Lung (tissue), 11 donors: ENCODE measurements at regions not wholly inside any gene's neighbourhood (a gene's known extent, or its start where the extent isn't known, plus 50 kb on each side); places are given as distances from the start of the nearest gene placed in this dataset.

Source experiments
- ATAC-seq: fragments of 200-7000 bp; cut with Tn5 transposase; one replicate; pipeline ENCODE4 v1.9.1; 2020; ENCODE audit warnings: moderate number of reproducible peaks; ENCODE audit not compliant: insufficient read depth, low FRiP score
- DNase-seq, 3 donors: peaks; one replicate each; pipeline ENCODE4 v3.0.0-alpha.2; 2013 to 2017
- H3K27ac ChIP-seq, 2 donors: one replicate each; pipeline ENCODE4 v1.5.1; 2013; ENCODE audit warnings: mild to moderate bottlenecking in 2 of 2, moderate library complexity in 2 of 2, control low read depth in 1 of 2, inconsistent platforms in 1 of 2, low read depth in 1 of 2, low read length in 1 of 2
- H3K27me3 ChIP-seq, 3 donors: one replicate each; pipeline ENCODE4 v1.5.1; 2013; ENCODE audit warnings: low read length in 2 of 3; ENCODE audit not compliant: control insufficient read depth in 3 of 3, insufficient read depth in 3 of 3
- H3K36me3 ChIP-seq, 4 donors: one replicate each; pipeline ENCODE4 v1.5.1; 2013; ENCODE audit warnings: low read length in 4 of 4, mild to moderate bottlenecking in 1 of 4, moderate library complexity in 1 of 4; ENCODE audit not compliant: control insufficient read depth in 4 of 4, insufficient read depth in 4 of 4
- H3K4me1 ChIP-seq, 5 donors: one replicate each; pipeline ENCODE4 v1.5.1; 2013; ENCODE audit warnings: low read length in 5 of 5, mild to moderate bottlenecking in 2 of 5, moderate library complexity in 1 of 5; ENCODE audit not compliant: control insufficient read depth in 5 of 5, insufficient read depth in 5 of 5
- H3K4me3 ChIP-seq: one replicate; pipeline ENCODE4 v1.5.1; 2013; ENCODE audit warnings: mild to moderate bottlenecking, control low read depth, moderate library complexity
- H3K9ac ChIP-seq, 2 donors: one replicate each; pipeline ENCODE4 v1.5.1; 2013; ENCODE audit warnings: low read length in 2 of 2, control low read depth in 1 of 2; ENCODE audit not compliant: insufficient read depth in 1 of 2
- H3K9me3 ChIP-seq, 4 donors: one replicate each; pipeline ENCODE4 v1.5.1; 2013; ENCODE audit warnings: low read length in 3 of 4, mild to moderate bottlenecking in 1 of 4, moderate library complexity in 1 of 4; ENCODE audit not compliant: control insufficient read depth in 4 of 4, insufficient read depth in 3 of 4
- CTCF ChIP-seq: IDR thresholded peaks from 2 replicates; pipeline ENCODE4 v1.5.1; 2012; ENCODE audit warnings: mild to moderate bottlenecking; ENCODE audit errors: control extremely low read depth, extremely low read depth
- WGBS, 2 donors: extraction: QIAGEN DNeasy Blood & Tissue Kit; methylation state at CpG; one replicate each; pipeline ENCODE4 v1.1.7; 2013; 5-methylcytosine and 5-hydroxymethylcytosine counted together
- donor health status: control.
- donor health status: control.
- donor health status: Bipolar disorder and iron deficiency.
- donor health status: healthy.
- donor health status: DM: yes; HTN: yes; CAD: no.

GRCh38 chr13:37501187-37501586 is 97.4 kb downstream of the POSTN start:
- Histone ChIP-seq H3K4me1 (no peaks in the 10 kb centered on the region), H3K36me3 (no peaks in the 10 kb centered on the region), H3K27ac (no peak overlapping the region), H3K27me3 (no peaks in the 10 kb centered on the region), H3K4me3 (no peak overlapping the region), H3K9ac (no peak overlapping the region), H3K9me3 (no peaks in the 10 kb centered on the region)
- DNase-seq (no peak), ATAC-seq (no peak)
- no peak for TF ChIP-seq CTCF
- WGBS, 2 donors, result 87 to 91% methylated on average over 2 of the region's 2 CpGs

GRCh38 chr13:37495046-37495445 is 103.5 kb downstream of the POSTN start:
- H3K27ac ChIP-seq, result no peak overlapping the region
- no peaks in the 10 kb centered on the region for H3K27me3 ChIP-seq
- no peak for ATAC-seq
- no peak for DNase-seq
- H3K4me3 ChIP-seq, result no peak overlapping the region
- peaks cover 0 to 9% (median 0%) of the 10 kb centered on the region in 5 donors for H3K4me1 ChIP-seq
- H3K9me3 ChIP-seq, result no peaks in the 10 kb centered on the region
- no peak for TF ChIP-seq CTCF
- H3K36me3 ChIP-seq, result no peaks in the 10 kb centered on the region
- 52 to 64% methylated on average over 1 of the region's 1 CpG for WGBS, 2 donors
- H3K9ac ChIP-seq, result no peak overlapping the region

GRCh38 chr13:37493775-37494174 is 104.8 kb downstream of the POSTN start:
- 90 to 91% methylated on average over 3 of the region's 3 CpGs for WGBS, 2 donors
- no peak overlapping the region for H3K27ac ChIP-seq
- DNase-seq, result no peak
- H3K36me3 ChIP-seq, result no peaks in the 10 kb centered on the region
- H3K9ac ChIP-seq, result no peak overlapping the region
- no peak overlapping the region for H3K4me3 ChIP-seq
- no peaks in the 10 kb centered on the region for H3K9me3 ChIP-seq
- ATAC-seq, result no peak
- H3K4me1 ChIP-seq, result peaks cover 0 to 10% (median 2%) of the 10 kb centered on the region in 5 donors
- TF ChIP-seq CTCF, result no peak
- H3K27me3 ChIP-seq, result no peaks in the 10 kb centered on the region
